ENCODE measurements at regions not wholly inside any gene's neighbourhood (a gene's known extent, or its start where the extent isn't known, plus 50 kb on each side); places are given as distances from the start of the nearest gene placed in this dataset.

GRCh38 chr13:44713788-44714469 lies 137.8 kb upstream of the TSC22D1 start:
- TF ChIP-seq CTCF (IDR thresholded peaks at IDR 0.05), result no peak
- no peak for TF ChIP-seq POLR2A (IDR thresholded peaks at IDR 0.05; ENCODE audit: low read length)
- TF ChIP-seq BHLHE40 (IDR thresholded peaks at IDR 0.05; ENCODE audit: low read depth, low read length), result no peak
- TF ChIP-seq ESRRA (IDR thresholded peaks at IDR 0.05; ENCODE audit: borderline replicate concordance, low read length), result no peak
- no peak for TF ChIP-seq CHD2 (IDR thresholded peaks at IDR 0.05; ENCODE audit: low read length, partially characterized antibody)
- TF ChIP-seq KDM1A (IDR thresholded peaks at IDR 0.05; ENCODE audit: low read depth), result no peak
- TF ChIP-seq MAX (IDR thresholded peaks at IDR 0.05), result no peak; the same call in 1 of the 2 replicates
- TF ChIP-seq REST (IDR thresholded peaks at IDR 0.05), result no peak
- TF ChIP-seq FOSB (CRISPR knock-in tag; IDR thresholded peaks at IDR 0.05), result no peak
- TF ChIP-seq JUN (IDR thresholded peaks at IDR 0.05), result peak in 1 of 2 experiments; percentile 55; a peak in 1 of 5 replicates
- no peak for TF ChIP-seq HOXA7 (CRISPR knock-in tag; IDR thresholded peaks at IDR 0.05)
- TF ChIP-seq HDAC2 (IDR thresholded peaks at IDR 0.05), result no peak
